NOMO-1 treated with dmso at 0.1 percent for 144 hours (cell line): ENCODE measurements at regions not wholly inside any gene's neighbourhood (a gene's known extent, or its start where the extent isn't known, plus 50 kb on each side); places are given as distances from the start of the nearest gene placed in this dataset.
A peak's percentile ranks its signal among the peaks of the same experiment; 100 is the strongest.

ENCODE experiments used
- DNase-seq: peaks from one replicate; lab custom pipeline; 2025; ENCODE audit not compliant: unreplicated experiment; lab: John Stamatoyannopoulos, UW

- DNase-seq = no peak
These were observed 118.5 kb downstream of the ACKR3 start for GRCh38 chr2:236688157-236688556.

- no peak for DNase-seq
These were observed 119.2 kb downstream of the ACKR3 start for GRCh38 chr2:236688563-236689392.

DNA sequence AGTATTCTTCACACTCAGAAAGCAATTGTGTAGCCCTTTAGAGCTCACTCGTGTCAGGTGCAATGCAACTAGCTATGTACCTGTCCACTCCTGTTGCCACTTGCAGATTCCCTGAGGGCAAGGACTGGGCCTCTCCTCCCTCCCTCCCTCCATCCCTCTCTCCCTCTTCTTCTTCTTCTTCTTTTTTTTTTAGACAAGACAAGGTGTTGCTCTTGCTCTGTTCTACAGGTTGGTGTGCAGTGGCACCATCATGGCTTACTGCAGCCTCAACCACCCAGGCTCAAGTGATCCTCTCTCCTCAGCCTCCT is 119.7 kb downstream of the ACKR3 start:
- DNase-seq = no peak

DNA sequence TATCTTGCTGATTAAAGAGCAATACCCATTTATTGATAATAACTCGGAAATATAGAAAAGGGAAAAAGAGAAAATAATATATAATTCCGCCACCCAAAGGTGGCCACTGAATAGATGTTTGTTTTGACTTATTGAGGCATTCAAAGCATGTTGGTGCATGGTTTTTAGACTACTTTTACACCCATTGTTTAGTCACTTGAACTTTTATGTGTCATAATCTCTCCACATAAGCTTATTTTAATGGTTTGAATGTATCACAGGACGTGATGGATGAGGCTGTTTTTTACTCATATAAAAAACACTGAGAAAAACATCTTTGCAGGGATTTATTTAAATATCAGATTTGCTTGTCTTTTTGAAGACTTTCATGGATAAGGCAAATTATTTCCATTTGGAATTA is 120.4 kb downstream of the ACKR3 start:
- DNase-seq = no peak

DNA sequence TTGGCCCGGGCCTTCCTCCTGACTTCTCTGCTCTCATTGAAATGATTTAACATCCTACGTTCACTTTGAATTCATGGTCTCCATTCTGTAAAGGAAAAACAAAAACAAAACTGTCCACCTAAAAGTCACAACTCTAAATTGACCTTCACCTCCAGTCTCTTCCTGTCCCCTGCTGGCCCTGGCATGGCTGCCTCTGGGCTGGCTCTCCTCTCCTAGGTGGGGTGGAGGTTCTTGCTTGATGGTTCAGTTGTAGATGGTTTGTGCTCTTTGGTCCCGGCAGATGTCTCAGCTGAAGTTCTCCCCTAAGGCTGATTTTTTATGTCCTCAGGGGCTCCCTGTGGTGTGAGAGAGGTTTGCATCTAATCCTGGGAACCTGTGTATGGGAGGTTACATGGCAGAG is 121.1 kb downstream of the ACKR3 start:
- no peak for DNase-seq

DNA sequence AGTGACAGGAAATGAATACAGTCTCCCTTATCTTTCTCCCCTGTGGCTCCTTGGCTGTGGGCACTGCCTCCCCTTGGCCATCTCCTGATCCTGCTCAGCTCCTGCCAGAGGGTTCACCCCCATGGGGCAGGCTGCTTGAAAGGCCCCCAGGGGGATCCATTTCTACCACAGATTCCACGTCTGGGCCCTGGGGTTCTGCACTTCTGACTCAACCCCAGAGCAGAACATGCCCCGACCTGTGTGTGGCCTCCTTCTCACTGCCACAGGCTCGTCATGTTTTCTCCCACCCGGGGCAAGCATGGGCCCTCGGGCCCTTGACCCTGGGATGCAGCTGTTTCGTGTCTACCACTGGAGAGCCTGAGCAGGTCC is 122.2 kb downstream of the ACKR3 start:
- DNase-seq = no peak

- no peak for DNase-seq
These were observed 123.3 kb downstream of the ACKR3 start for GRCh38 chr2:236692937-236693336.

GRCh38 chr2:236693531-236693930 is 123.9 kb downstream of the ACKR3 start:
- no peak for DNase-seq

DNA sequence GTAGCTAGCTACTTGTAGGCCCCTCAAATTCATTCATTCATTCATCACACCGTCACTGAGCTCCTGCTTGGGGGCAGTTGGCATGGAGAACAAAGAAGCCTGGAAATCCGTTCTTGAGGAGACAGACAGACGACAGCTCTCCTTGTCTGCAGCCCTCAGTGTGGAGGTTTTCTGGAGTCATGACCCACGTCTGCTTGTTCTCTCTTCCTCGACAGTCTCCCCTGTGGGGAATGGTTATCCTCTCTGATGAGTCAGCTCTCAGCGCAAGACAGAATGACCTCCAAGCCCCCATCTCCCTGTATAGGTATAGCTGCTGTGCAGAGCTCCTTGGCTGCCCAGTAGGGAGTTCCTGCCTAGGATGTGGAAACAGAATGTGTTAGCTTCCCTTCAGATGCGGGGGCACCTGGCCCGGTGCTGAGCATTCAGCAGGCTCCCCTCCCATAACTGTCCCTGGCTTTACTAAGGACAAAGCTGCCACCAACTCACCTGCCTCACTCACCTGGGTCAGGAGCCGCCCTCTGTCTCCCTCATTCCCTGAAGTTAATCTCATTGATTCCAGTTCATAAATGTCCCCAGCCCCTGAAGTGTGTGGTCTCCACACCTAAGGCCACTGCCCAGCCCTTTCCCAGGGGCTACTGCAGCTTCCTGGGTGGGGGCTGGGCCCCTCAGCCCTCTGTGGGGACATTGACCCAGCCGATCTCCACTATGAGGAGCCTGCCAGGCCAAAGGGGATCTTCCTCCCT is 124.7 kb downstream of the ACKR3 start:
- no peak for DNase-seq

GRCh38 chr2:236696834-236697233 is 127.2 kb downstream of the ACKR3 start:
- DNase-seq = no peak

DNA sequence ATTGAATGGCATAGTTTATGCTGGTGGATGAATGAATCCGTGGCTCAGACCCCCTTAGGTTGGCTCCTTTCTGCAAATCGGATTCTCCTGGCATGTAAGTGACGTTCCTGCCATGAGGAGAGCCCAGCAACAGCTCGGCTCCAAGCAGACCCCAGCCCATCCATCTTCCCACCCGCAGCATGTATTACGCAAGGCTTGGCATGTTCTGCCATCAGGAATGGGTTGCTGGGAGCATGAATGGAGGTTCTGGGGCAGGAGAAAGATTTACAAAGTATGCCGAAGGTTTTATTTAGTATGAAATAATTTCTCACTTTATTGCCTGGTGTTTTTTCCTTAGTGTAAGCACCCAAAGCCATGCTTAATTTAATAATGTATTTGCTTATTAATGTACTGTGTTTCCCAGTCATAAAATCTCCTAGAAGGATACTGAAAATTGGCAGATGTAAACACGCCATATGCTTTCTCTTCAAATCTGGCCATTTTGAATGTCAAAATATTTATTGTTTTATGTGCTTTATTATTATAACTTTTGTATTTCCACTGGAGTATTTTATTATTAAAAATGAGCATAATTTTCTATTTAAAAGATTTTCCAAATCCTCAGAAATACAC is 128.5 kb downstream of the ACKR3 start:
- no peak for DNase-seq

DNA sequence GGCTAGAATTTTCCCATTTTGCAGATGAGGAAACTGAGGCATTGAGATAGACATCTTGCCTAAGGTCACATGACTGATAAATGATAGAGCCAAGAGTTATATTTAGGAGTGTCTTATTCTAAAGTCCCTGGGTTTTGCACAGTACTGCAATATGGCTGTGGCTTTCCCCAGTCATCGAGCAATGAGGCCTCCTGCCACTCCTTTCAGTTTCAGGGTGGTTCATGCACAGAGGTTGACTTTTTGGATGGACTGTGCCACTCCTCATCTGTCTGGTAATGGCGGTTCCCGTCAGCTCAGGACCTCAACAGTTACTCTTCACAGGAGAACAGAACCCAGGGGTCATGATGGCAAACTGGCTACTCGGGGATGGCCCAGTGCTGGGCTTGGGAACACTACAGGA is 131.1 kb downstream of the ACKR3 start:
- DNase-seq = no peak

GRCh38 chr2:236702657-236703372 is 133.2 kb downstream of the ACKR3 start:
- no peak for DNase-seq

DNA sequence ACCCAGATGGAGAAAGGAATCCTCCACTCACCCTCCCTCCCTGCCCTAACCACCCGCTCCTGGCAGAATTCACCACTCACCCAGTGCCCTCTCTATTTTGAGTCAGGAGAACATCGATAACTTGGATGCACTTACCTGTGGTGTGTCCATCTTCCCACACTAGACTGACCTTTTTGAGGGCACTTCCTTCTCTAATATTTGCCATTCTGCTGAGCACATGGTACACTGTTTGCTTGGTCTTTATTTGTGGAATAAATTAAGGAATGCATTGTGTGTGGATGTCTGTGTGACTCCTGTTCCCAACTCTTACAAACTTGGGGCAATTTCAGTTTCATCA is 133.7 kb downstream of the ACKR3 start:
- no peak for DNase-seq

DNA sequence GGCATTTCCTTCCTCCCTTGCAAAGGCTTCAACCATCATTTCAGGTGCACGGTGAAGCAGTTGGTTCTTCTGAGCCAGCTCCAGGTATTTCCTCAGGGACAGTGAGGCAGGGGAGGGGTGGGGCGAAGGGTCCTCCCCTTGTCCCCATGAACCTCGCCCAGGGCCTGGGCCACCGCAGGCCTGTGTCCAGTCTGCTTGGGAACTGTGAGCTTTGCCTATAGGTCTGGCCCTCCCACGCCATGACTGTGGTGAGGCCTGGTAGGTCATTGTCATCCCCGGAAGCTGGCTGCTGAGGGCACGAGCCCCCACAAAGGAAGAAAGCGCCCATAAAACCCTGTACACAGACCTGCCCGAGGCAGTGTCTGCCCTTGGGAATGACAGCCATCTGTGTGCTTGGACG is 134.3 kb downstream of the ACKR3 start:
- no peak for DNase-seq

- no peak for DNase-seq
These were observed 135.3 kb downstream of the ACKR3 start for GRCh38 chr2:236704887-236705286.

DNA sequence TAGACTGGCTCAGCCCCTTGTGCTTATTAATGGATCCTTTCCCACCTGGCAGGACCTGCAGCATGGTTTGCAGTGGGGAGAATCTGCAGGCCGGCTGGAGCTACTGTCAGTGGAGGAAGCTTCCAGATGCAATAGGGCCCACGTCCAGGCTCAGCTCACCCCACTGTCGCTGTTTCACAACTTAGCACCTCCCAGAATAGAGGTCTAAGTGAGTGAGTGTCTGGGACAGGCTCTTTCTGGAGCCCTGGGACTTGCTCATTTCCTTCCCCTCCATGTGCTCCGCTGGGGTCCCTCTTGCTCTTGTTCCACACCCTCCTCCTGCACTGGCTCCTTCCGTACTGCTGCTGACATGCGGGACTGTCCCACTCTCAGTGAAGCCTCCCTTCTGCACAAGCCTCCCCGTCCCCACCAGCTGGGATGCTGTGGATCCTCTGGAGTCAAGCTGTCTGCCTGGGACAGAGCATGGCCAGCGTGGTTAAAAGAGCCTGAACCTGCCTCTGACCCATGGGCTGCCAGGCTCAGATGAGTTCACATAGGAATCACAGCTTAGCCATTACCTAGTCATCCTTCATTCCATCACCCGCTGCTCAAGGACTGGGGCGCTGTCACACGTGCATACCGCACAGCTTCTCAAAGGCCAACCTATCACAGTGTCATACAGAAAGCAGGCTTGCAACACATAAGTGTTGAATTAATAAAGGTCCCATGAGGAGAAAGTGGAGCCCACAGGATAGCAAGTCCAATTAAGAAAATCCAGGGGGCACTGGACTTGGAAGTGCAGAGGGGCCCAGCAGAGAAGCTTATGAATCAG is 135.9 kb downstream of the ACKR3 start:
- peak; percentile 12 for DNase-seq

DNA sequence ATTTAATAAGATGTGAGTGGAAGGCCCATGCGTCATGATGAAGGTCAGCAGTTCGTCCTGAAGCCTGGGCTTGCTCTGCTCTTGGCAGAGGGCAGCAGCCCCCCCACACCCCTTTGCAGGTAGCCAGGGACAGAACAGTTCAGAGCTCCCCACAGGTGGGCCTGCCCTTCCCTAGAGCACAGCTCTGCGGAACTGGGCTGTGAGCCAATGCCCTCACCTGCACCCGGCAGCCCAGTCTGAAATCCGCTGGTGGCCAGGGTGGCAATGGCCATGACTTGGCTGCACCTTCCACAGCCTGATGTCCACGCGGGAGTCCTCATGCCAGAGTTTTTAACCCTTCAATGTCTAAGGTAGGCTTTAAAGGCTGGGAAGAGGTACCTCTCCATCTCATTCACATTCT is 136.7 kb downstream of the ACKR3 start:
- no peak for DNase-seq

DNA sequence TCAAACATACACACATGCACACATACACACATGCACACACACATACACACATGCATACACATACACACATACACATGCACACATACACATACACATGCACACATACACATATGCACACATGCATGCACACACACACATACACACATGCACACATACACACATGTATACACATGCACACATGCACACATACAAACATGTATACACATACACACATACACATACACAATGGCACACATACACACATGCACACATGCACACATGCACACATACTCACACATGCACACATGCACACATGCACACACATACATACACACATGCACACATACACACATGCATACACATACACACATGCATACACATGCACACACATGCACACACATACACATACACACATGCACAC is 137.2 kb downstream of the ACKR3 start:
- no peak for DNase-seq

DNA sequence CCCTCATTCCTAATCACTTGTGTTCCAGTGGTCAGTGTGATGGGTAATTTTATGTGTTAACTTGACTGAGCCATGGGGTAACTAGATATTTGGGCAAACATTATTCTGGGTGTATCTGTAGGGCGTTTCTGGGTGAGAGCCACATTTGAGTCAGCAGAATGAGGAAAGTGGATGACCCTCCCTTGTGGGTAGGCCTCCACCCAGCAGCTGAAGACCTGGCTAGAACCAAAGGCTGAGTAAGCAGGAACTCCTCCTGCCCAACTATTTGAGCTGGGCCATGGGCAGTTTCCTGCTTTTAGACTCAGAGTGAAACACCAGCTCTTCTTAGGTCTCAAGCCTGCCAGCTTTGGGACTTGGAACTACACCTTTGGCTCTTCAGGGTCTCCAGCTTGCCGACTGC is 141.8 kb downstream of the ACKR3 start:
- DNase-seq = peak; percentile 61

DNA sequence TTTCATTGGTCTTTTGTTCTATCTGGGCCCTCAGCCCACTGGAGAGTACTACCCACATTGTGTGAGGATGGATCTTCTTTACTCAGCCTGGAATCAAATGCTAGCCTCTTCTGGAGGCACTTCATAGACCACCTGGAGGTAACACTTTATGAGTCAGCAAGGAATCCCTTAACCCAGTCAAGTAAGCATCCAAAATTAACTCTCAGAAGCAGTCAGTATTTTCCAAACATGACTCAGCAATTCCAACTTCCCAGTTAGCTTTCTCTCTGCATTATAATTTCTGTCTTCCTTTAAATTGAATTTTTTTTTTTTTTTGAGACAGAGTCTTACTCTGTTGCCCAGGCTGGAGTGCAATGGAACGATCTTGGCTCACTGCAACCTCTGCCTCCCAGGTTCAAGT is 142.7 kb downstream of the ACKR3 start:
- no peak for DNase-seq
